MM.1S (cell line): ENCODE measurements at regions not wholly inside any gene's neighbourhood (a gene's known extent, or its start where the extent isn't known, plus 50 kb on each side); places are given as distances from the start of the nearest gene placed in this dataset.

Source experiments
- DNase-seq: peaks from one replicate; pipeline ENCODE4 v3.0.0-alpha.2; 2015
- H2AFZ ChIP-seq: fragments of 300-600 bp; sonication (generic); 2 replicates; pipeline ENCODE4 v1.6.0; 2016; ENCODE audit warnings: antibody characterized with exemption, low read length
- H3F3A ChIP-seq: fragments of 300-600 bp; sonication (generic); 2 replicates; pipeline ENCODE4 v1.6.1; 2016; ENCODE audit warnings: mild to moderate bottlenecking, antibody characterized with exemption, low read length, moderate library complexity, mixed read lengths; ENCODE audit not compliant: insufficient read depth
- H3K27ac ChIP-seq: fragments of 300-600 bp; sonication (generic); 2 replicates; pipeline ENCODE4 v1.5.1; 2016; ENCODE audit warnings: mild to moderate bottlenecking, low read length
- H3K27me3 ChIP-seq: fragments of 300-600 bp; sonication (generic); replicated peaks from 2 replicates; pipeline ENCODE4 v1.6.0; 2016; ENCODE audit warnings: low read length; ENCODE audit not compliant: insufficient read depth
- H3K36me3 ChIP-seq: fragments of 300-600 bp; sonication (generic); replicated peaks from 2 replicates; pipeline ENCODE4 v1.6.1; 2016; ENCODE audit warnings: mild to moderate bottlenecking, low read length, mixed read lengths; ENCODE audit not compliant: insufficient read depth
- H3K4me1 ChIP-seq: fragments of 300-600 bp; sonication (generic); 2 replicates; pipeline ENCODE4 v1.6.1; 2016; ENCODE audit warnings: low read length, mixed read lengths
- H3K4me2 ChIP-seq: fragments of 300-600 bp; sonication (generic); 2 replicates; pipeline ENCODE4 v1.6.0; 2016; ENCODE audit warnings: low read depth, low read length
- H3K4me3 ChIP-seq: fragments of 300-600 bp; sonication (generic); 2 replicates; pipeline ENCODE4 v1.5.1; 2016; ENCODE audit warnings: low read length, mixed read lengths
- H3K79me2 ChIP-seq: fragments of 300-600 bp; sonication (generic); 2 replicates; pipeline ENCODE4 v1.6.1; 2016; ENCODE audit warnings: mixed run types, low read length, mixed read lengths
- H3K9ac ChIP-seq: fragments of 300-600 bp; sonication (generic); 2 replicates; pipeline ENCODE4 v1.6.1; 2016; ENCODE audit warnings: low read length, mixed read lengths
- H3K9me2 ChIP-seq: fragments of 300-600 bp; sonication (generic); replicated peaks from 2 replicates; pipeline ENCODE4 v1.6.1; 2016; ENCODE audit warnings: mild to moderate bottlenecking, low read length, mixed read lengths; ENCODE audit not compliant: insufficient read depth
- H3K9me3 ChIP-seq: fragments of 300-600 bp; sonication (generic); replicated peaks from 2 replicates; pipeline ENCODE4 v1.6.1; 2016; ENCODE audit warnings: mild to moderate bottlenecking, low read length, mixed read lengths; ENCODE audit not compliant: insufficient read depth
- H4K20me1 ChIP-seq: fragments of 300-600 bp; sonication (generic); 2 replicates; pipeline ENCODE4 v1.6.1; 2016; ENCODE audit warnings: mild to moderate bottlenecking, low read length, moderate library complexity, mixed read lengths; ENCODE audit not compliant: insufficient read depth
- CTCF ChIP-seq: fragments of 300-600 bp; sonication (generic); IDR thresholded peaks from 2 replicates; pipeline ENCODE4 v1.5.1; 2016; ENCODE audit warnings: antibody characterized with exemption, low read length, mixed read lengths
- EZH2 ChIP-seq: fragments of 300-600 bp; sonication (generic); optimal IDR thresholded peaks from 2 replicates; pipeline ENCODE3; 2017; ENCODE audit warnings: low read depth, mild to moderate bottlenecking, antibody characterized with exemption, low read length, mixed read lengths
- EZH2phosphoT487 ChIP-seq: fragments of 300-600 bp; sonication (generic); IDR thresholded peaks from 2 replicates; pipeline ENCODE4 v1.6.1; 2018; ENCODE audit warnings: antibody characterized with exemption, low read length

DNA sequence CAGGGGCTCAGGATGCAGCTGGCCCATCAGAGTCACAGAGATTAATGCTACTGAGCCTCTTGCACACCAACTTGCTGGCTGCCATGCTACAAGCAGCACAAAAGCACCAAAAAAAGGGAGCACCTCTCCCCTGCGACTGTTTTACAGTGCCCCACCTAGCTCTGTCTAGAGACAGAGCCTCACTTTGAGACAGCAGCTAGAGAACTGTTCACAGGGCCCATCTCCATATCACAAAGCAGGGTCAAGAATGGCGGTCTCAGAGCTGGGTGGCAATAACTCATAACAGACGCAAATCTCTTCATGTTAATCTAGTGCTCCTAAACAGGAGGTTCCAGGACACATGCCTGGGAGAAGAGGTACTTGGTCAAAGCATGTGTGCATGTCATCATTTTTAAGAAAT, 953.0 kb downstream of the DCDC2C start:
- no peak overlapping the region for H3K9ac ChIP-seq
- H3K9me3 ChIP-seq, result no peaks in the 10 kb centered on the region
- no peaks in the 10 kb centered on the region for H3K4me1 ChIP-seq
- H3K9me2 ChIP-seq, result no peaks in the 10 kb centered on the region
- no peaks in the 10 kb centered on the region for H3K27me3 ChIP-seq
- no peaks in the 10 kb centered on the region for H3K79me2 ChIP-seq
- no peak for DNase-seq
- no peaks in the 10 kb centered on the region for H4K20me1 ChIP-seq
- H2AFZ ChIP-seq, result no peak overlapping the region
- no peak overlapping the region for H3K4me2 ChIP-seq
- no peak for TF ChIP-seq EZH2
- TF ChIP-seq EZH2phosphoT487, result no peak
- TF ChIP-seq CTCF, result no peak
- no peaks in the 10 kb centered on the region for H3K36me3 ChIP-seq
- no peak overlapping the region for H3K27ac ChIP-seq
- no peaks in the 10 kb centered on the region for H3F3A ChIP-seq
- H3K4me3 ChIP-seq, result no peak overlapping the region

DNA sequence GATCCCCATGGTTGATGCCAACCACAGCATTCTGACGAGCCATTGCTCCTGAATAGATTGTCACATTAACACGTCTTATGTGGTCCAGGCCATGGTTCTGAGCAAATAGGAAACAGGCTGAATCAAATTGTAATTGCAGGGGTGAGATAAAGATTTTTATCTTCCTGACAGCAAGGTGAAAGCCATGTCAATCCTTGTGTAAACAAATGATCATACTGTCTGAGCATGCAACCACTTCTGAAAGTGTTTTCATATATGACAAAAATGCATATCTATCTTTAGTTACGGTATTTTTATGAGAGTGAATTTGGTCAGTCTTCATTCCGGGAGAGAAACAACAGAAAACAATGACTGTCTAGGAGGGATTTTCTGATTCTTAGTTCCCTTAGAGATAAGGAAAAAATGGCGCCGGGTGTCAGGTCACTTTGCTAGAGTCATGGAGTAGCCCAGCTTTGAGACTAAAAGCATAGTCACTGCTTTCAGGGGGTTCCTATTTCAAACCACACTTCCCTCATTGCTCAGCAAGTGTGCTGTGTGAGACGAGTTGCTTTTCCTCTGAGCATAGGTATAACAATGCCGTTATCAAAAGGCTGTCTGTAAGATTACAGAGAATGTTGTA, 958.9 kb downstream of the DCDC2C start:
- no peaks in the 10 kb centered on the region for H3K27me3 ChIP-seq
- no peak overlapping the region for H2AFZ ChIP-seq
- H3K9me2 ChIP-seq, result no peaks in the 10 kb centered on the region
- no peaks in the 10 kb centered on the region for H3K4me1 ChIP-seq
- H4K20me1 ChIP-seq, result no peaks in the 10 kb centered on the region
- H3K9me3 ChIP-seq, result no peaks in the 10 kb centered on the region
- no peaks in the 10 kb centered on the region for H3F3A ChIP-seq
- no peaks in the 10 kb centered on the region for H3K79me2 ChIP-seq
- DNase-seq, result no peak
- no peak overlapping the region for H3K27ac ChIP-seq
- TF ChIP-seq EZH2phosphoT487 (no peak), EZH2 (no peak), CTCF (no peak)
- no peak overlapping the region for H3K4me2 ChIP-seq
- H3K36me3 ChIP-seq, result no peaks in the 10 kb centered on the region
- no peak overlapping the region for H3K9ac ChIP-seq
- no peak overlapping the region for H3K4me3 ChIP-seq

- Histone ChIP-seq H3K9me2 (no peaks in the 10 kb centered on the region), H3K9ac (no peak overlapping the region), H3K4me2 (no peak overlapping the region), H2AFZ (no peak overlapping the region), H3F3A (no peaks in the 10 kb centered on the region), H3K27me3 (no peaks in the 10 kb centered on the region), H3K4me1 (no peaks in the 10 kb centered on the region), H3K4me3 (no peak overlapping the region), H3K36me3 (no peaks in the 10 kb centered on the region), H4K20me1 (no peaks in the 10 kb centered on the region), H3K27ac (no peak overlapping the region), H3K9me3 (no peaks in the 10 kb centered on the region), H3K79me2 (no peaks in the 10 kb centered on the region)
- TF ChIP-seq EZH2, result no peak
- TF ChIP-seq CTCF, result no peak
- TF ChIP-seq EZH2phosphoT487, result no peak
- DNase-seq, result no peak
These were observed 965.0 kb downstream of the DCDC2C start for GRCh38 chr2:4668381-4668780.
